Activated naive CD4-positive, alpha-beta T cell treated with anti-CD3 and anti-CD28 coated beads, Interleukin-2, amount 10 ng/mL, durations not matched to agents 7 days and 5 days (primary cell): ENCODE measurements at regions not wholly inside any gene's neighbourhood (a gene's known extent, or its start where the extent isn't known, plus 50 kb on each side); places are given as distances from the start of the nearest gene placed in this dataset.
"Not testable (repeated sequence)": the region's sequence is repeated elsewhere in the genome, so short reads cannot be mapped to it uniquely, and the experiment has no call there.

Experiments
- CTCF ChIA-PET: fragments of 350-600 bp; sonication (Branson Sonifier 250); formaldehyde crosslinking; loops from one replicate; lab custom pipeline; 2021; ENCODE audit warnings: antibody characterized with exemption; lab: Charles Lee
- DNase-seq: peaks from one replicate; pipeline ENCODE4 v3.0.0-alpha.2; 2020
- H3K27ac Mint-ChIP-seq: one replicate; pipeline ENCODE4 v1.8.0; 2021; ENCODE audit warnings: mild to moderate bottlenecking, moderate library complexity, mixed read lengths
- H3K27me3 Mint-ChIP-seq: one replicate; pipeline ENCODE4 v1.8.0; 2021; ENCODE audit warnings: mild to moderate bottlenecking, mixed read lengths
- H3K36me3 Mint-ChIP-seq: one replicate; pipeline ENCODE4 v1.8.0; 2021; ENCODE audit warnings: mixed read lengths
- H3K4me1 Mint-ChIP-seq: one replicate; pipeline ENCODE4 v1.8.0; 2021; ENCODE audit warnings: mixed read lengths
- H3K4me3 Mint-ChIP-seq: one replicate; pipeline ENCODE4 v1.8.0; 2021; ENCODE audit warnings: mild to moderate bottlenecking, moderate library complexity, mixed read lengths
- H3K9me3 Mint-ChIP-seq: one replicate; pipeline ENCODE4 v1.8.0; 2021; ENCODE audit warnings: mixed read lengths

- no peak for DNase-seq
- Mint-ChIP-seq H3K9me3 (no peaks in the 10 kb centered on the region), H3K36me3 (no peaks in the 10 kb centered on the region), H3K4me1 (no peaks in the 10 kb centered on the region), H3K4me3 (no peak overlapping the region), H3K27ac (no peak overlapping the region), H3K27me3 (peaks cover 28% of the 10 kb centered on the region)
- CTCF ChIA-PET, result no interaction called here
Observed at GRCh38 chr1:24250791-24251190, 63.7 kb upstream of the IFNLR1 start.

- H3K27ac Mint-ChIP-seq, result no peak overlapping the region
Observed at GRCh38 chr1:24250224-24250623, 63.1 kb upstream of the IFNLR1 start.

DNA sequence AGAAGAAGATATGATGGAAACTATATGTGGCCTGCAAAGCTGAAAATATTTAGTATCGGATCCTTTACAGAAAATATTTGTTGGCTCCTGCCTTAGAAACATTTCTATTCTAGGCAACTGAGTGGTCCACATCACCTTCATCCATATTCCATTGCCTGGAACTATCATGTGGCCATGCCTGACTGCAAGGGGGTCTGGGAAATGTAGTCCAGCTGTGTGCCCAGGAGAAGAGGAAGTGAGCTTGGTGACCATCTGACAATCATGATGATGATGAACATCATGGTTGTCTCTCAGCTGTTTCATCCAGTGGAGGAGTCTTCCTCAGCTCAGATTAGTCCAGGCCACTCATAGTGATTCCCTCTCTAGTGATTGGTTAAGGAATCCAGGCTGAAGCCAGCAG lies 61.8 kb upstream of the IFNLR1 start:
- Mint-ChIP-seq H3K4me3 (no peak overlapping the region), H3K9me3 (no peaks in the 10 kb centered on the region), H3K36me3 (no peaks in the 10 kb centered on the region), H3K27ac (no peak overlapping the region), H3K27me3 (peaks cover 31% of the 10 kb centered on the region), H3K4me1 (no peaks in the 10 kb centered on the region)
- CTCF ChIA-PET, result no interaction called here
- DNase-seq, result no peak

More at GRCh38 chr1:24250224-24250623, 63.1 kb upstream of the IFNLR1 start:
- Mint-ChIP-seq H3K4me1 (no peaks in the 10 kb centered on the region), H3K4me3 (no peak overlapping the region), H3K9me3 (no peaks in the 10 kb centered on the region), H3K27me3 (peaks cover 28% of the 10 kb centered on the region), H3K36me3 (no peaks in the 10 kb centered on the region)
- CTCF ChIA-PET, result no interaction called here
- DNase-seq, result no peak

GRCh38 chr1:24247337-24247736 lies 60.2 kb upstream of the IFNLR1 start:
- H3K4me1 Mint-ChIP-seq, H3K9me3 Mint-ChIP-seq, H3K36me3 Mint-ChIP-seq, H3K4me3 Mint-ChIP-seq, DNase-seq, H3K27ac Mint-ChIP-seq: not testable (repeated sequence)
- CTCF ChIA-PET, result interaction anchor here (1.4 kb wide), 1 partner anchor 47 kb away, joined by 3 read pairs; no protein-coding TSS in a partner anchor
- peaks cover 28% of the 10 kb centered on the region for H3K27me3 Mint-ChIP-seq

- Mint-ChIP-seq H3K27ac (no peak overlapping the region), H3K4me3 (no peak overlapping the region), H3K27me3 (peaks cover 19% of the 10 kb centered on the region), H3K4me1 (no peaks in the 10 kb centered on the region), H3K36me3 (no peaks in the 10 kb centered on the region), H3K9me3 (no peaks in the 10 kb centered on the region)
- no peak for DNase-seq
- CTCF ChIA-PET, result no interaction called here
Observed at GRCh38 chr1:24244519-24245268, 57.6 kb upstream of the IFNLR1 start.

- no peak overlapping the region for H3K27ac Mint-ChIP-seq
- no peak for DNase-seq
- CTCF ChIA-PET, result no interaction called here
- peaks cover 24% of the 10 kb centered on the region for H3K27me3 Mint-ChIP-seq
- no peaks in the 10 kb centered on the region for H3K9me3 Mint-ChIP-seq
- H3K36me3 Mint-ChIP-seq, result no peaks in the 10 kb centered on the region
- no peak overlapping the region for H3K4me3 Mint-ChIP-seq
- no peaks in the 10 kb centered on the region for H3K4me1 Mint-ChIP-seq
Observed at GRCh38 chr1:24237750-24238395, 50.8 kb upstream of the IFNLR1 start.

- CTCF ChIA-PET, result no interaction called here
- peaks cover 25% of the 10 kb centered on the region for H3K27me3 Mint-ChIP-seq
- DNase-seq, result no peak
- H3K27ac Mint-ChIP-seq, result no peak overlapping the region
- no peaks in the 10 kb centered on the region for H3K9me3 Mint-ChIP-seq
- no peaks in the 10 kb centered on the region for H3K4me1 Mint-ChIP-seq
- H3K4me3 Mint-ChIP-seq, result no peak overlapping the region
- H3K36me3 Mint-ChIP-seq, result no peaks in the 10 kb centered on the region
Observed at GRCh38 chr1:24236789-24237371, 49.8 kb upstream of the IFNLR1 start.
